ENCODE measurements at regions not wholly inside any gene's neighbourhood (a gene's known extent, or its start where the extent isn't known, plus 50 kb on each side); places are given as distances from the start of the nearest gene placed in this dataset.

GRCh38 chr4:186940476-186940875 is 216.8 kb upstream of the FAT1 start:
- no peak overlapping the region for H3K4me2 ChIP-seq (ENCODE audit: low read depth, low read length)
- no peaks in the 10 kb centered on the region for H3K9me3 ChIP-seq (ENCODE audit: low read length)
- H4K20me1 ChIP-seq (ENCODE audit: insufficient read depth, low read length) = no peaks in the 10 kb centered on the region
- DNase-seq (ENCODE audit: low spot score) (peak; percentile 62), FAIRE-seq (no peak), ATAC-seq (peak; percentile 75)
- peaks cover 69% of the 10 kb centered on the region for H3K4me1 ChIP-seq (ENCODE audit: insufficient read depth, low read length)
- no TSS peak for BruUV-seq (replicated peaks)
- intact Hi-C loops (cut with micrococcal nuclease; ENCODE audit: unreplicated experiment) = no loop called here
- POLR2A ChIA-PET = no interaction called here
- CTCF ChIA-PET (ENCODE audit: low intra/inter-chr PET ratio, low total read pairs) = no interaction called here
- no peaks in the 10 kb centered on the region for H3K79me2 ChIP-seq (ENCODE audit: insufficient read depth, low read length)
- in situ Hi-C loops (cut with HindIII; ENCODE audit: extremely low pct_ligation_motif_present, low pct_unique_long_range_greater_than_20kb) = loop anchor here (25.0 kb wide), 1 partner anchor 203 kb away; no protein-coding TSS in a partner anchor
- no peak overlapping the region for H3K27ac ChIP-seq (ENCODE audit: extremely low read length, insufficient read depth, low read length)
- no peaks in the 10 kb centered on the region for H3K36me3 ChIP-seq (replicated peaks in 1 of 2; ENCODE audit: control insufficient read depth in 1 of 2, insufficient read depth in 2 of 2, low read length in 2 of 2)
- H3K27me3 ChIP-seq (ENCODE audit: control insufficient read depth in 1 of 2, insufficient read depth in 2 of 2, low read length in 2 of 2) = peaks cover 0 to 6% of the 10 kb centered on the region in 2 experiments; a peak in 1 of 5 replicates
- H2AFZ ChIP-seq (ENCODE audit: low read length) = no peak overlapping the region
- WGBS (ENCODE audit: low lambda C conversion rate) = 36% methylated on average over 2 of the region's 2 CpGs
- no peak overlapping the region for H3K4me3 ChIP-seq (replicated peaks in 1 of 3; ENCODE audit: insufficient read depth in 1 of 3, low read depth in 2 of 3, low read length in 3 of 3)
- H3K9ac ChIP-seq (ENCODE audit: insufficient read depth, low read depth, low read length) = no peak overlapping the region
- TF ChIP-seq MXD3 (CRISPR knock-in tag; IDR thresholded peaks at IDR 0.05) (no peak), ZBTB33 (CRISPR knock-in tag; IDR thresholded peaks at IDR 0.05) (0 out of 2 replicates have a peak, but pooled peaks have one; percentile 41), NFYB (CRISPR knock-in tag; IDR thresholded peaks at IDR 0.05) (no peak), SMYD3 (CRISPR knock-in tag; IDR thresholded peaks at IDR 0.05) (no peak), LCORL (IDR thresholded peaks at IDR 0.05) (no peak), LCORL (CRISPR knock-in tag; IDR thresholded peaks at IDR 0.05) (peak; percentile 28; the same call in 1 of the 2 replicates), GPBP1L1 (CRISPR knock-in tag; IDR thresholded peaks at IDR 0.05) (no peak), ZNF567 (CRISPR knock-in tag; IDR thresholded peaks at IDR 0.05; ENCODE audit: borderline replicate concordance) (no peak), CENPT (CRISPR knock-in tag; IDR thresholded peaks at IDR 0.05; ENCODE audit: low read depth) (no peak), ASH2L (IDR thresholded peaks at IDR 0.05; ENCODE audit: insufficient read length, low read depth, low read length) (no peak), BCLAF1 (IDR thresholded peaks at IDR 0.05) (no peak), ARID5B (CRISPR knock-in tag; IDR thresholded peaks at IDR 0.05) (0 out of 2 replicates have a peak, but pooled peaks have one; percentile 30), HMG20A (CRISPR knock-in tag; IDR thresholded peaks at IDR 0.05; ENCODE audit: borderline replicate concordance) (0 out of 2 replicates have a peak, but pooled peaks have one; percentile 17), STAG1 (CRISPR knock-in tag; IDR thresholded peaks at IDR 0.05) (no peak), POLR2AphosphoS2 (IDR thresholded peaks at IDR 0.05; ENCODE audit: low read depth, low read length) (no peak), RFX3 (CRISPR knock-in tag; IDR thresholded peaks at IDR 0.05) (no peak)
